ENCODE measurements at regions not wholly inside any gene's neighbourhood (a gene's known extent, or its start where the extent isn't known, plus 50 kb on each side); places are given as distances from the start of the nearest gene placed in this dataset.

- no peak for DNase-seq
- H2AK5ac ChIP-seq (ENCODE audit: insufficient read length, low read length): no peak overlapping the region
- no peak overlapping the region for H3K18ac ChIP-seq (ENCODE audit: insufficient read length, low read depth, low read length)
- no peak overlapping the region for H3K4ac ChIP-seq (ENCODE audit: low read depth, low read length)
- H3K9ac ChIP-seq (ENCODE audit: extremely low read depth, insufficient read length, low read length): no peak overlapping the region
- no peak overlapping the region for H2BK120ac ChIP-seq (ENCODE audit: low read depth, low read length, poor library complexity, severe bottlenecking)
- no peak overlapping the region for H2BK12ac ChIP-seq (ENCODE audit: insufficient read length, low read depth, low read length)
- H3K4me1 ChIP-seq (ENCODE audit: insufficient read depth, low read length): no peaks in the 10 kb centered on the region; the same call in 1 of the 2 replicates
- no peaks in the 10 kb centered on the region for H3K23me2 ChIP-seq (ENCODE audit: insufficient read length, low read depth, low read length, poor library complexity, severe bottlenecking)
- H4K8ac ChIP-seq (replicated peaks; ENCODE audit: insufficient read length, low read depth, low read length): no peak overlapping the region
- H2BK15ac ChIP-seq (ENCODE audit: low read depth, low read length): no peak overlapping the region
- no peaks in the 10 kb centered on the region for H3K79me2 ChIP-seq (ENCODE audit: insufficient read depth, low read length)
- no peak overlapping the region for H3K27ac ChIP-seq (ENCODE audit: insufficient read length, low read depth, low read length)
- Mint-ChIP-seq H3K4me1 (peaks cover 18 to 21% of the 10 kb centered on the region in 2 experiments), H3K9me3 (0 out of 5 replicates have a peak, but pooled peaks cover 0 to 1% of the 10 kb centered on the region in 2 experiments), H3K27ac (no peak overlapping the region), H3K4me3 (no peak overlapping the region), H3K27me3 (ENCODE audit: low read depth) (no peaks in the 10 kb centered on the region), H3K36me3 (ENCODE audit: insufficient read depth in 1 of 3, low read depth in 3 of 3) (peaks cover 0 to 5% (median 0%) of the 10 kb centered on the region in 3 experiments; a peak in 2 of 7 replicates)
- no peak overlapping the region for H2BK5ac ChIP-seq (ENCODE audit: insufficient read length, low read length)
- no peak overlapping the region for H3T11ph ChIP-seq (ENCODE audit: low read length)
- H3K14ac ChIP-seq (ENCODE audit: insufficient read depth, low read length): no peak overlapping the region
- TF ChIP-seq CTCF (conservative IDR thresholded peaks at IDR 0.05): no peak
- H4K20me1 ChIP-seq (ENCODE audit: control insufficient read depth, insufficient read depth, insufficient read length): no peaks in the 10 kb centered on the region
- H3K27me3 ChIP-seq (ENCODE audit: insufficient read depth, low read length): no peaks in the 10 kb centered on the region
- no peak overlapping the region for H4K5ac ChIP-seq (ENCODE audit: insufficient read length, low read depth, low read length)
- no peaks in the 10 kb centered on the region for H3K9me3 ChIP-seq (ENCODE audit: control insufficient read depth, low read depth, low read length)
- H3K56ac ChIP-seq (ENCODE audit: insufficient read length, low read depth, low read length): no peak overlapping the region
- H2AFZ ChIP-seq (ENCODE audit: low read length): no peak overlapping the region
- H3K4me2 ChIP-seq (ENCODE audit: insufficient read depth, insufficient read length, low read length): no peak overlapping the region
- WGBS (ENCODE audit: extremely low coverage, insufficient read length, low lambda C conversion rate): no CpG with 5 or more reads among the region's 2 CpGs
- no peaks in the 10 kb centered on the region for H3K79me1 ChIP-seq (ENCODE audit: insufficient read depth, low read depth, low read length, poor library complexity, severe bottlenecking)
- no peak overlapping the region for H4K91ac ChIP-seq (ENCODE audit: insufficient read length, low read depth, low read length)
- no peak overlapping the region for H2BK20ac ChIP-seq (ENCODE audit: low read depth, low read length, poor library complexity, severe bottlenecking)
- no peak overlapping the region for H3K23ac ChIP-seq (ENCODE audit: insufficient read length, low read depth, low read length)
These were observed 164.4 kb upstream of the MGAT5 start for GRCh38 chr2:134089454-134089853.
